IMR-90 (cell line): ENCODE measurements at regions not wholly inside any gene's neighbourhood (a gene's known extent, or its start where the extent isn't known, plus 50 kb on each side); places are given as distances from the start of the nearest gene placed in this dataset.

Experiments used
- BHLHE40 ChIP-seq: fragments of 150-350 bp; IDR thresholded peaks from 2 replicates; pipeline ENCODE4 v1.6.1; 2016; ENCODE audit warnings: mild to moderate bottlenecking, low read depth, low read length
- CEBPB ChIP-seq: IDR thresholded peaks from 2 replicates; pipeline ENCODE4 v1.6.1; 2012; ENCODE audit warnings: low read depth, low read length, improper control_type of control experiment
- FOS ChIP-seq: fragments of 150-350 bp; IDR thresholded peaks from 2 replicates; pipeline ENCODE4 v1.6.1; 2016; ENCODE audit warnings: low read depth, low read length
- POLR2A ChIP-seq: IDR thresholded peaks from 2 replicates; pipeline ENCODE4 v1.6.1; 2012; ENCODE audit warnings: mild to moderate bottlenecking, low read depth, low read length
- RAD21 ChIP-seq: IDR thresholded peaks from 2 replicates; pipeline ENCODE4 v1.6.1; 2012; ENCODE audit warnings: low read length, improper control_type of control experiment
- SMC3 ChIP-seq: fragments of 150-350 bp; IDR thresholded peaks from 2 replicates; pipeline ENCODE4 v1.6.1; 2016; ENCODE audit warnings: low read depth, mild to moderate bottlenecking, antibody characterized with exemption, low read length, moderate library complexity
- TF ChIP-seq, protein P1 (sequence below): conservative IDR thresholded peaks from 2 replicates; pipeline ENCODE4 v1.5.1; 2012; ENCODE audit warnings: mild to moderate bottlenecking, low read depth, low read length, improper control_type of control experiment
- TF ChIP-seq, protein P2 (sequence below): fragments of 150-350 bp; IDR thresholded peaks from 2 replicates; pipeline ENCODE4 v1.6.1; 2017; ENCODE audit warnings: mild to moderate bottlenecking, antibody characterized with exemption, low read length, low read depth

GRCh38 chr15:79204886-79205675 lies 77.4 kb upstream of the ANKRD34C start:
- TF ChIP-seq SMC3 (no peak), POLR2A (no peak), CEBPB (no peak), RAD21 (no peak), FOS (no peak), BHLHE40 (no peak)
- TF ChIP-seq, protein P1, sequence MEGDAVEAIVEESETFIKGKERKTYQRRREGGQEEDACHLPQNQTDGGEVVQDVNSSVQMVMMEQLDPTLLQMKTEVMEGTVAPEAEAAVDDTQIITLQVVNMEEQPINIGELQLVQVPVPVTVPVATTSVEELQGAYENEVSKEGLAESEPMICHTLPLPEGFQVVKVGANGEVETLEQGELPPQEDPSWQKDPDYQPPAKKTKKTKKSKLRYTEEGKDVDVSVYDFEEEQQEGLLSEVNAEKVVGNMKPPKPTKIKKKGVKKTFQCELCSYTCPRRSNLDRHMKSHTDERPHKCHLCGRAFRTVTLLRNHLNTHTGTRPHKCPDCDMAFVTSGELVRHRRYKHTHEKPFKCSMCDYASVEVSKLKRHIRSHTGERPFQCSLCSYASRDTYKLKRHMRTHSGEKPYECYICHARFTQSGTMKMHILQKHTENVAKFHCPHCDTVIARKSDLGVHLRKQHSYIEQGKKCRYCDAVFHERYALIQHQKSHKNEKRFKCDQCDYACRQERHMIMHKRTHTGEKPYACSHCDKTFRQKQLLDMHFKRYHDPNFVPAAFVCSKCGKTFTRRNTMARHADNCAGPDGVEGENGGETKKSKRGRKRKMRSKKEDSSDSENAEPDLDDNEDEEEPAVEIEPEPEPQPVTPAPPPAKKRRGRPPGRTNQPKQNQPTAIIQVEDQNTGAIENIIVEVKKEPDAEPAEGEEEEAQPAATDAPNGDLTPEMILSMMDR = no peak
- TF ChIP-seq, protein P2, sequence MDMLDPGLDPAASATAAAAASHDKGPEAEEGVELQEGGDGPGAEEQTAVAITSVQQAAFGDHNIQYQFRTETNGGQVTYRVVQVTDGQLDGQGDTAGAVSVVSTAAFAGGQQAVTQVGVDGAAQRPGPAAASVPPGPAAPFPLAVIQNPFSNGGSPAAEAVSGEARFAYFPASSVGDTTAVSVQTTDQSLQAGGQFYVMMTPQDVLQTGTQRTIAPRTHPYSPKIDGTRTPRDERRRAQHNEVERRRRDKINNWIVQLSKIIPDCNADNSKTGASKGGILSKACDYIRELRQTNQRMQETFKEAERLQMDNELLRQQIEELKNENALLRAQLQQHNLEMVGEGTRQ = no peak
